Erythroblast (primary cell): ENCODE measurements at regions not wholly inside any gene's neighbourhood (a gene's known extent, or its start where the extent isn't known, plus 50 kb on each side); places are given as distances from the start of the nearest gene placed in this dataset.

Experiments used
- GATA1 ChIP-seq: IDR thresholded peaks from 2 replicates; pipeline ENCODE4 v1.6.1; 2011; ENCODE audit warnings: low read depth, mild to moderate bottlenecking, control low read depth, low read length, moderate library complexity
- POLR2A ChIP-seq: IDR thresholded peaks from 2 replicates; pipeline ENCODE4 v1.6.1; 2011; ENCODE audit warnings: mild to moderate bottlenecking, low read length

DNA sequence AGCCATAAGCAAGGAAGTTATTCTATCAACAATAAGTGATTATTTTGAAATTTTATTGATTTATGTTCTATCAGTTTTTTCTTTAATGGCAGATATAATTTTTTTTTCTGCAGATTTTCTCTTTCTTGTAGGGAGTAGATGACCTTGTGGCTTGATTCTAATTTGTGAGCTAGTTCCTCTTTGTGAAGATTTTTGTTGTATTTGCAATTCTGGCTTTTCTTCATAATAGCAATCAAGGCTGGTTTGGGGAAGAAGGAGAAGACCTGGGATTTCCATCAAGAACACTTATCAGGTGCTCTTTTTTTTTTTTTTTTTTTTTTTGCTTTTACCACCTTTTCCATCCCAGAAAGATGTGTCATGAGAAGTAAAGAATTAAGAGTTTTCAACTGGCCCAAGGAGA, 324.2 kb upstream of the MAN1A1 start:
- TF ChIP-seq POLR2A (no peak), GATA1 (no peak)
